Spleen (tissue), 7 donors: ENCODE measurements at regions not wholly inside any gene's neighbourhood (a gene's known extent, or its start where the extent isn't known, plus 50 kb on each side); places are given as distances from the start of the nearest gene placed in this dataset.

Experiments used
- CTCF ChIP-seq, 11 experiments: fragments of 200-600 bp in 7 of 11; fragments of 450-650 bp in 4 of 11; sonication (generic) in 4 of 11; IDR thresholded peaks in 8 of 11; conservative IDR thresholded peaks in 3 of 11; 1 replicate in 7 of 11; 2 replicates in 4 of 11; pipeline versions ENCODE4 v1.4.0 to v1.8.0; 2016 to 2021; ENCODE audit warnings: antibody characterized with exemption in 11 of 11, inconsistent platforms in 4 of 11, mild to moderate bottlenecking in 1 of 11
- POLR2AphosphoS5 ChIP-seq, 3 donors: sonication (generic); formaldehyde crosslinking; IDR thresholded peaks; one replicate each; pipeline ENCODE4 v1.5.1; 2017; ENCODE audit warnings: antibody characterized with exemption in 3 of 3
- donor health status: DM: no; HTN: no; CAD: no; lungs with moderate emphysema.
- donor health status: DM: no; HTN: no; CAD: no.
- donor health status: DM: no; HTN: no; CAD: no.

DNA sequence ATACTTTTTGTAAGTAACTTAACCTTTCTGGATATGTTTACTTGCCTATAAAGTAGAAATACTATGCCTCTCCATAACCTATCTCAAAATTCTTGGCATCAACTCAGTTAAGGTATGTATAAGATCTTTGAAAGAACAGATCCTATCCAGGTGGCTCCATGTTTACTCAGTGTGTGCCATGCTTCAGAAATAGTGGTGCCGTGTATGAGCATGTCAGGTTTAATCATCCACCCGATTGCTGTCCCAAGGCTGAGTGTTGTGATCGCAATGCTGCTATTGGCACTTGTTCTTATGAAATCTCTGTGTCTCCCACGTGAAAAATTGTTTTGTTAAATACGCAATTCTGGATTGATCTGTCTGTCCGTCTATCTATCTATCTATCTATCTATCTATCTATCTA, 85.9 kb upstream of the SNX19 start:
- TF ChIP-seq CTCF (IDR thresholded peaks at IDR 0.05 in 8 of 11, conservative IDR thresholded peaks at IDR 0.05 in 3 of 11) (no peak), POLR2AphosphoS5 (IDR thresholded peaks at IDR 0.05) (no peak)
